GM19025 (cell line): ENCODE measurements at regions not wholly inside any gene's neighbourhood (a gene's known extent, or its start where the extent isn't known, plus 50 kb on each side); places are given as distances from the start of the nearest gene placed in this dataset.

ENCODE experiments used
- ATAC-seq: cut with Tn5 transposase; IDR thresholded peaks from one replicate; pipeline ENCODE4 v1.9.1; 2021; ENCODE audit warnings: mild to moderate bottlenecking, low read depth, moderate library complexity; ENCODE audit not compliant: unreplicated experiment

DNA sequence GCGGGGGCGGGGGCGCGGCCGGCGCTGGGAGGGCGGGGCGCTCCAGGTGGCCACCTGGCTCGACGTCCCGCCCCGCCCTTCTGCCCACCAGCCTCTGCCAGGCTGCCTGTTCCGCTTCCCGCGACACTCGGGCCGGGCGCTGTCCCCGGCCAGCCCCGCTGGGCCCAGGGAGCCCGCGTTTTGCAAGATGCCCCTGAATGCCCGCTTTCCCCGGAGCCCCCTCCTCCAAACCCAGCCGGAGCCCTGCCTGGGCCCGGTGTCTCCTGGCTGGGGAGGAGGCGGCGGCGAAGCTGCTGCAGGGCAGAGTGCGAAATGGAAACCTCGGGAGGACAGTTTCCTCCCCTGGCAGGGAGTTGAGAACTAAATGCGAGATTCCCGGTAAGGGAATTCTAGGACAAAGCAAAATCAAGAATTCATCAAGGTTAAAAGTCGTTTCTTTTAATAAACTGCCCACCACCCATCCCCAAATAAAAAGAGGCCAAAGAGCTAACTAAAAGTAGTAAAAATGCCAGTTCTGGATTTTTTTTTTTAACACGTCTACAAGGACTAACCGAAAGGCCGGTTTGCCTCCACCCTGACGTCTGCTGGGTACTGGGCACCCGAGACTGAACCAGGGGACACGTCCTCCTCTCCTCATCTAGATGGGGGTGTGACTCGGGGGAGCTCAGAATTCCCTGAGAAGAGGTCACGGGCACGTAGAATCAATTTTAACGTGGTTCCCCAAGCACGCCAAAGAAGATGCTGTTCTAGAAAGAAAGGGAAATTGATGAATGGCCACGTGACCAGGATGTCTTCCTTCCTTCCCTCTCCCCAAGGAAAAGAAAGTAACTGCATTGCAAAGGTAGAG is 200.4 kb upstream of the NFE2L3 start:
- peak; percentile 48 for ATAC-seq

DNA sequence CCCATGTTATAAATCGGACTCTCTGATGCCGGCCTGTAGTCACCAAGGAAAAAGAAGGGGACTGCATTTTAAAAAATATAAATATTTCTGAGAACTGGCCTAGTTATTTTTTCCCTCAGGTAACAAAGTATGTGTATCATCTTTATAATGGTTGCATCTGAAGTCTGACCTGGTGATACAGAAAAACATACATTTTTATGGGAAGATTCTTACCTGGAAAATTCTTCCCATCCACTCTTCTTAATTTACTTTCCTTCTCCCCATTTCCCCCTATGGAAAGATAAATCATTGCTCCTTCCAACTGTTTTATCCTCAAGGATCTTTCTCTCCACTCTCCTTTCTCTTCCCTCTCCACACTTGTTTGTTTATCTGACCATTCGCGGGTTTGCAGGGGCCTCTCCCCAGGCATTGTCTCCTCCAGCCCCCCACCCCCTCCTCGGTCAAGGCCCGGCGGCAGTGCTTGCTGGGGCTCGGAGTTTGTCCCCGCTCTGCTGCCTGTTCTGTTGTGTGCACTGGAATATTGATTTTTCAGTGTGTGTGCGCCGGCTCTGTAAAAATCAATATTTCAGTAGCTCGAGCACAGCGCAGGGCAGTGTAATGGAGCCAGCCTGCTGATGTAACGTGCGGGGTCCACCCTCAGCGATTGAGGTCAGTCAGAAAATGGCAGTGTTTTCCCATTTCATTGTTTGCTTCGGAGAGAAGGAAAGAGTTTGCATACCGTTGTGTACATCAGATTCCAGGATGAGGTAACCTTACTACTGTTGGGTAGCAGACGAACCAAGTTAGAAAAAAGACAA is 199.5 kb upstream of the NFE2L3 start:
- no peak for ATAC-seq

- no peak for ATAC-seq
These were observed 198.1 kb upstream of the NFE2L3 start for GRCh38 chr7:25953859-25954258.

GRCh38 chr7:25954395-25954794 is 197.6 kb upstream of the NFE2L3 start:
- no peak for ATAC-seq

GRCh38 chr7:25959168-25959734 is 192.7 kb upstream of the NFE2L3 start:
- ATAC-seq, result no peak

DNA sequence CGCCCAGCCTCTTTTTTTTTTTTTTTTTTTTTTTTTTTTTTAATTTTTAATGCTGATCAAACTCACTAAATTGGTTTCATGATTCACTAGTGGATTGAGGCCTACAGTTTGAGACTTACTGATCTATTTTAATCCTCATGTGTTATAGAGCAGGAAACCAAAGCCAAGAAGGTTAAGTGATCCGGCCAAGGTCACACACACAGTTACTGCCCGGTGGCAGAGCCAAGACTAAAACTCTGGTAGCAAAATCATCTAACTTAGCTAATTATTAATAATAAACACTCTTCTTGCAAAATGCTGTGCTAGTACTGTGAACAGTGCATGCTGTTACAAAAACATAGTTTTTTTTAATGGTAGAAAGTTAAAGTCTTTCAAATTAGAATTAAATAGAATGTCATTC is 188.3 kb upstream of the NFE2L3 start:
- no peak for ATAC-seq

DNA sequence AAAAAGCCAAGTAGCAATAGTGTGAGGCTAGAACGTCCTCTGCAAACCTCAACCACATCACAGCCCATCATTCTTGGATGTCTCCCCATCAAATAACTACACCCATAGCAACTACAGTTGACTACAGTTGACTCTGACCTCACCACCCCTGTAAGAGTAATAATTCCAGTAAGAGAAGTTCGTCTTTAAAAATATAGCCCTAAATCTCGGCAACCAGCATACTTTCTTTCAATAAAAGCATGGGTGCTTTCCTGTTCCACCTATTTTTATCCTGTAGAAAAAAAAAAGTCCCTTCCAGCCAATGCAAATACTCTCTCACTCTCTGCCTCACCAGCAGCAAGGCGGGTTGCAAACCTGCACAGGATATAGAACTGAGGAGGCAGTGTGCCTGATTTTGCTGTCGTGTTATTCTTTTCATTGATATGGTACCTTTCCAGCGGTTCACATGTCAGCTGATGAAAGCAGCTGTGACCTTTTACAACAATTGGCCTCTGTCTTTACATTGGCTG is 187.5 kb upstream of the NFE2L3 start:
- peak; percentile 30 for ATAC-seq

DNA sequence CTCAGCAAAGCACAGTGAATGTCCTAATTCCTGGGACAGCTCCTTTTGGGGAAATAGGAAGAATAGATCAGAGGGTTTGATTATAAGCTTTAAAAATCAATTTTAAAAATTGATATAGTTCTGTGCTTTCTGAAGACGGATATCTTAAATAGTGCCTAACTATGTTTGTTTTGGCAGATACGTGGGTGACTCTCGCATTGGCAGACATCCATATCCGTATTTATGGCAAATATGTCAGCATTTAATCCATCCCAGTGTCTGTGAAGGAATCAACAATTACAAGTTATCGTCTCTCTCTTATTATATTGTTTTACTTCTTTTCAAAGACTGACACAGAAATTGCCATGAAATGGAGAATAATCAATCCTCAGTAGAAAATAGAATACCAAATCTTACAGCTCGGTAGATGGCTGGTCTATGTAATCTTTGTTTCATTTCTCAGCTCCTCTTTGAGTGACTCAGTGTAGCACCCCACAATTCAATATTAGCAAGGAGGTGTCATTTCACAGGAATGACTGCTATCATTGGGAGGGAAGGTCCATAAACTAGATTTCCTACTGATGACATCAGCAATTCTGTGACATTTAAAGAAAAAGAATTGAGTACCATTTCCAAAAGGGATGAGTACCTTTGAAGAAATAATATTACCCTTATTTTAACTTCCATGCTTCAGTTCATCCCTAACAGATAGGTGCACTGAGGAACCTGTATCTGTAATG is 186.4 kb upstream of the NFE2L3 start:
- ATAC-seq, result no peak

DNA sequence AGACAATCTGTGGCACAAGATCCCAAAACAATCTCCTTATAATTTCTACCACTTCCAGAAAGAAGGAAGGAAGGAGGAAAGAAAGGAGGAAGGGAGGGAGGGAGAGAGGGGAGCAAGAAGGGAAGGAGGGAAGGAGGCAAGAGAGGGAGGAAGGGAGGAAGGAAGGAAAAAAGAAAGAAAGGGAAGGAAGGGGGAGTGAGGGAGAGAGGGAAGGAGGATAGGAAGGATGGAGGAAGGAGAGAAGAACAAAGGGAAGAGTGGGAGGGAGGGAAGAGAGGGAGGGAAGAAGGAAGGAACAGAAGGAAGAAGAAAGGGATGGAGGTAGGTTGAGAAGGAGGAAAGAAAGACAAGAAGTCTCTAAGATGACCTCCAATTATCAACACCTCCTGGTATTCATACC is 185.5 kb upstream of the NFE2L3 start:
- ATAC-seq, result no peak

GRCh38 chr7:25967278-25968204 is 184.5 kb upstream of the NFE2L3 start:
- peak; percentile 16 for ATAC-seq

DNA sequence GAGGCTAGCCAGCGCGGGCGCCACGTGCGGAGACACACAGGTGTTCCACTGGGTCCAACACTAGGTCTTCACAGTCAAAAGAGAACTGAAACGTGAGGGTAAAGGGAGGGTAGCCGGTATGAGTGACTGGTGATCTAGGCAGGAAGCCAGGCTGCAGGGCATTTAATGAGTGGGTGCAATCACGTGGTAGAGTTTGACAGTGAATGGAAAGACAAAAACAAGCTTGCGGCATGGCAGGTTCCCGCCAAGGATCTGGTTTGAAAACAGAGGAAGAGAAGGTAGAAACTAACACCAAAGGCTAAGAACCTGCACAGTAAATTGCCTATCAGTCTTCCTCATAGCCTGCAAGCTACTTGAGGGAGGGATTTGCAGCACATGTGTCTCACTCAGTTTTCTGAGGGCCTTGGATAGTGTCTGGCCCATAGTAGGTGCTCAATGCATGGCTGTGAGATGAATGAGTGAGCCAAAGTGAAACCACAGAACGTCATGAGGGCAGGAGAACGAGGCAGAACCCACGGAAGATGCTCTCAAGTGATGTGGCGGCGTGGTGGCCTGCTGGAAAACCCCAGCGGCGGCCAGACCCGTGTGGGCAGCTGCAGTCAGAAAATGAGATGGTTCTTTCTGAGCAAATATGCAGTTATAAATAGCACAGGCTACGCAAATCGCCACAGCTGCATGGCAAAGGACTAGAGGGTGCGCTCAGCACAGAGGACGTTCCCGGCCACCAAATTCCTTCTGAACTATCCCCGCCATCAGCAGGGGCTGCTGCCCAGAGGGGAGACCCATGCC is 183.6 kb upstream of the NFE2L3 start:
- ATAC-seq, result peak; percentile 49

DNA sequence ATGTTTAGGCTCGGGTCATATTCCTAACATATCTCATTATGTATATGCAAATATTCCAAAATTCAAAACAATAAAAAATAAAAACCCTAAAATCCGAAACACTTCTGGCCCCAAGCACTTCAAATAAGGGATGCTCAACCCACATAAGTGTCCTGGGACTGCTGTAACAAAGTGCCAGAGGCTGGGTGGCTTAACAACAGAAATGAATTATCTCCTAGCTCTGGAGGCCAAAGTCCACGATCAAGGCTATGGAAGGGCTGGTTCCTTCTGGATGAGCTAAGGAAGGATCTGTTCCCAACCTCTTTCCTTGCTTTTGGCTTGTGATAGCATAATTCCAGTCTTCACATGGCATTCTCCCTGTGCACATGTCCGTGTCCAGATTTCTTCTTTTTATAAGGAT is 181.6 kb upstream of the NFE2L3 start:
- ATAC-seq, result no peak

- no peak for ATAC-seq
These were observed 181.1 kb upstream of the NFE2L3 start for GRCh38 chr7:25970911-25971310.

DNA sequence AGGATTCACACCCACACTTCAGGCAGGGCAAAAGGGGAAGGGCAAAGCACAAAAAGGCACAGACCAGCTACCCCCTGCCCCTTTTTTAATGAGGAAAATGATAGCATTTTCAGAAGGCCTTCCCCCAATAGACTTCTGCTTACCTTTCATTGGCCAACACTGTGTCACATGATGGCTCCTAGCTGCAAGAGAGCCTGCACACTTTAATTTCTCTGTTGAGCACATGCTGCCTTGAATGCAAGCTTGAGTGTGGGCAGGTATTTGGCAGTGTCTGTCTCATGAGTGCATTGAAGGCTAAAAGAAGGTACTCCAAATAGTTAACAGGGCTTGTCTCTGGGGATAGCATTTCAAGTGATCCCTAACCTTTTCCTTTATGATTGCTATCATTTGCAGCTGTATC is 175.4 kb upstream of the NFE2L3 start:
- no peak for ATAC-seq

GRCh38 chr7:25978466-25978865 is 173.5 kb upstream of the NFE2L3 start:
- no peak for ATAC-seq

DNA sequence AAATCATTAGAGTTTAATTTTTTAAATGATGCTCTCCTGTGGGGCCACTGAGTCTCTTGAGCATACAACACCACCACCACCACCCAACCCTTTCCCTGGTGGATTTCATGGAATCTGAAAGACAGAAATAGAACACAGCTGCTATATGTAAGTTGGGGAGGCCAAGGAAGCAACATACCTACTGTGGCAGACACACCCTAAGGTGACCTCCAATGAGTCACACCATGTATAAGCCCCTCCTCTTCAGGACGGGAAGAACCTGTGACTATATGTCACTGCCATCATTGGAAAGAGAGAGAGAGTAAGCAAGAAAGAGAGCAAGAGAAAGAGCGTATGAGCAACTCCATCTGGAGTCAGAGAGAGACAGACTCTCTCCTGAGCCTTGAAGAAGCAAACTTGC is 172.4 kb upstream of the NFE2L3 start:
- no peak for ATAC-seq

DNA sequence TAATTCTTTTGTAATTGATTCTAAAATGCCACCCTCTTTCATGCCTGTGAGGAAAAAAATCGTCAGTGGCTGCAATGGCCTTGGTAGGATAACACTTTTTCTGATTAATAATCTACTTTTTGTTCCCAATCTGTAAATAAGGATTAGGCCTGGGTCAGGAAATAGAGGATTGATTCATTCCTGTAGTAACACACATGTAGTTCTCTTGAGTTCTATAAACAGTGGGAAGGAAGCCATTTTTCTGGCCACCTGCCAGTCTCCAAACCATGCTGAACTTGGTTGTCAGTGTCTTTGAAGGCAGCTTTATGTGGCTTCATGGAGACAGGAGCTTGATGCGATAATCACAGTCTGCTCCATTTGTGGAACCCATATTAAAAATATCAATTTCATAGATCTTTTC is 169.3 kb upstream of the NFE2L3 start:
- ATAC-seq, result no peak

GRCh38 chr7:25985196-25985595 is 166.8 kb upstream of the NFE2L3 start:
- ATAC-seq, result no peak

GRCh38 chr7:25988640-25989039 is 163.4 kb upstream of the NFE2L3 start:
- ATAC-seq, result no peak
